Bronchial epithelial cell (primary cell): ENCODE measurements at regions not wholly inside any gene's neighbourhood (a gene's known extent, or its start where the extent isn't known, plus 50 kb on each side); places are given as distances from the start of the nearest gene placed in this dataset.

ENCODE experiments used
- DNase-seq: peaks from one replicate; pipeline ENCODE4 v3.0.0-alpha.2; 2010; ENCODE audit warnings: low read depth
- FAIRE-seq: peaks from 2 replicates; lab custom pipeline; 2011; peaks lifted over from hg19 to GRCh38; lab: Jason Lieb, UNC
- H3K27me3 ChIP-seq: 2 replicates; pipeline ENCODE4 v1.5.1; 2011; ENCODE audit warnings: low read length; ENCODE audit not compliant: control insufficient read depth, insufficient read depth
- H3K36me3 ChIP-seq: 2 replicates; pipeline ENCODE4 v1.5.1; 2011; ENCODE audit warnings: low read length; ENCODE audit not compliant: control insufficient read depth, insufficient read depth
- H3K4me3 ChIP-seq: 2 replicates; pipeline ENCODE4 v1.5.1; 2011; ENCODE audit warnings: mild to moderate bottlenecking, low read depth, low read length, control low read depth
- CTCF ChIP-seq: IDR thresholded peaks from 2 replicates; pipeline ENCODE4 v1.5.1; 2011; ENCODE audit warnings: mild to moderate bottlenecking, moderate library complexity, low read length, control low read depth, inconsistent platforms; ENCODE audit not compliant: insufficient read depth, severe bottlenecking

DNA sequence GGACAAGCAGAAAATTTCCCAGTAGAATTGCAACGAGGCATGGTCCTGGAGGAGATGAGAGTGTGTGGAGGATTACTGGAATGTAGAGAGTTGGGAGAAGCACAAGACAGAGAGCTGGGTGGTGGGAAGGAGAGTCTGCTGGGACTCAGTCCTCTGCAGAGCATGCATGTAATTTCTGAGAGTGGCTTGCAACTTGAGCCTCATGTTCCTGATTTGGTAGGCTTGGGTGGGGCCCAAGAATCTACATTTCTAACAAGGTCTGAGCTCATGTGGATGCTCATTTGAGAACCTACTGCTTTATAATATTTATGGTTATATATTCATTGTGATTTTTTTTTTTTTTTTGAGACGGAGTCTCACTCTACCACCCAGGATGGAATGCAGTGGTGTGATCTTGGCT is 317.9 kb upstream of the COBL start:
- no peak for DNase-seq
- Histone ChIP-seq H3K4me3 (no peak overlapping the region), H3K27me3 (no peaks in the 10 kb centered on the region), H3K36me3 (no peaks in the 10 kb centered on the region)
- no peak for FAIRE-seq
- TF ChIP-seq CTCF, result no peak

DNA sequence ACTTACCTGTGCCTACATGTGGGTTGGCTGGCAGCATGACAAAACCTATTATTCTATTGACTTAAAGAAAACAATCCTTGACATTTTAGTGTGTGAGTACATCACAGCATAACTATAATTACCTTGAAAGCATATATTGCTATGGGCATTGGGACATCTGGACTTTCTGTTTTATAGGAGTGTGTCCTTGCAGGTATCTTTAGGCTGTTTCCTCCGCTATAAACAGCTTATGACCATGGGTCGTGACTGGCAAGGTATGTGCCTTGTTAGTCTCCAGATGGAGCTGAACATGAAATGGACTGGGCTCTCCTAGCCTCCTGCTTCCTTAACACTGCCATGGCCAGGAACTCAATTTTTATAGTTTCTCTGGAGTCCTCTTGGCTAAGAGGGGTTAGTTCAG is 317.4 kb upstream of the COBL start:
- H3K4me3 ChIP-seq, result no peak overlapping the region
- DNase-seq (no peak), FAIRE-seq (no peak)
- no peak for TF ChIP-seq CTCF
- no peaks in the 10 kb centered on the region for H3K36me3 ChIP-seq
- H3K27me3 ChIP-seq, result no peaks in the 10 kb centered on the region

DNA sequence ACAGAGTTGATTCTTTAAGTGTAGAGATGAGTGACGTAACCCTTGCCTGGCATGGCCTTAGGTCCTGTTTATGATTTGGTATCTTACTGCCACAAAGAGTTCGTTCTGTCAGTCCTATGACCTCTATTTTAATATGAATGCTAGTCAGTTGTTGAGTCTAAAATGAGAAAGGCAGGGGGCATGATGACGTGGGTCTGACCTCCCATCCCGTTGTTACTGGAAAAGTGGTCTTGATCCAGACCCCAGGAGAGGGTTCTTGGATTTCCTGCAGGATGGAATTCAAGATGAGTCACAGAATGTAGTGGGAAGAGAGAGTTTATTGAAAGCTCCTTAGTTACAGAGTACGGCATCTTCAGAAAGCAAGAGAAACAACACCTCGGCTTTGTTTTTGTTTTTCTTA is 317.0 kb upstream of the COBL start:
- FAIRE-seq (no peak), DNase-seq (no peak)
- no peaks in the 10 kb centered on the region for H3K36me3 ChIP-seq
- no peak for TF ChIP-seq CTCF
- H3K27me3 ChIP-seq, result no peaks in the 10 kb centered on the region
- no peak overlapping the region for H3K4me3 ChIP-seq

DNA sequence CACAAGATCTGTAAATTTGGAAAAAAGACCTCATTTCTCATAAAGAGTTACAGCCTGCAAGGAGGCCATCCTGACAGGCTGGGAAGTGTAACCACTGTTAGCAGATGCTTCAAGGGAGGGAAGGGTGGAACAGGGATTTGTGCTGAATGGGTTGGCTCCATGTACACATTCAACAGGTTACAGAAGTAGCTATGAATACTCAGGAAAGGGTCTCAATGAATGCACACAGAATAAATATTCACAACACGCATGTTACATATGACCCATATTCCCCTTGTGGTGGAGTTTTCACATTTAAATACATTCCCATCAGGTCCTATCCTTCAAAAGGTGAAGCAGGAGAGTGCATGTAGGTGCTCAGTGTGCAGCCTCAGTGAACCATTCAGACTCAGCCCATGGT is 316.4 kb upstream of the COBL start:
- no peaks in the 10 kb centered on the region for H3K36me3 ChIP-seq
- H3K27me3 ChIP-seq, result no peaks in the 10 kb centered on the region
- no peak overlapping the region for H3K4me3 ChIP-seq
- DNase-seq, result no peak
- no peak for TF ChIP-seq CTCF
- FAIRE-seq, result peak; percentile 28

DNA sequence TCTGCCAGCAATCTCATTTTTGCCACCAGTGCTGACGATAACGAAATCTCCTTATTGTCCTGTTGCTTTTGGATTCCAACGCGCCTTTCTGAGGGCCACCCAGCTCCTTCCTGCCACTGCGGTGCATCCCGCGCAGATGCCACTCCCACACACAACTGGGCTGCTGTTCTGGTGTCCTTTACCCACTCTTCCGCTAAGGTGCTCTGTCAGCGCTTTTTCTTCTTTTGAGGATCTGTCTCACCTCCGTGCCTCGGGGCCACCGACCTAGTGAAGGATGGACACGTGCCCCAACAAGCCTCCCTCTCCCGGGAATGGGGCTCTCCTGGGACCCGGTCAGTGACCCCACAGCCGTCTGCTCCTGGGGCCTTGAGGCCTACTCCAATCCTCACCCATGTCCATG is 314.3 kb upstream of the COBL start:
- no peaks in the 10 kb centered on the region for H3K27me3 ChIP-seq
- FAIRE-seq (no peak), DNase-seq (no peak)
- no peak for TF ChIP-seq CTCF
- no peak overlapping the region for H3K4me3 ChIP-seq
- no peaks in the 10 kb centered on the region for H3K36me3 ChIP-seq

DNA sequence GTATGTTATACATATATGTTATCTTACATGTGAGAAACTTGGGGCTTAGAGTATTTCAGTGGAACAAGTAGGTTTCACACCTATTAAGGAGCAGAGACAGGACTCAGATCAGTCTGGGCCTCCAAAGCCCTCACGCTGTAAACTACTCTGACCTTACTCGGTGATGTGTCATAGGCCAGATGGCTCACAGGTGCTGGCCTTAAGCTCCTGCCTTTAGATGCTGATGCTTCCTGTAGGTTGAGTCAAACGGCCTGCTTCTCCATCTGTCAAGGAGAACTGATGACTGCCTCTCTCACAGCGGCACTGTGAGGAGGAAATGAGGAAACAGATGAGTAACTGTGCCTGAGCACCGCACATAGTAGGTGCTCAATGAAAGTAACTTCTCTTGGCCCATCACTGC is 312.6 kb upstream of the COBL start:
- FAIRE-seq (no peak), DNase-seq (no peak)
- no peaks in the 10 kb centered on the region for H3K36me3 ChIP-seq
- H3K4me3 ChIP-seq, result no peak overlapping the region
- H3K27me3 ChIP-seq, result no peaks in the 10 kb centered on the region
- TF ChIP-seq CTCF, result no peak
